GM12878 (cell line): ENCODE measurements at regions not wholly inside any gene's neighbourhood (a gene's known extent, or its start where the extent isn't known, plus 50 kb on each side); places are given as distances from the start of the nearest gene placed in this dataset.

Experiments
- ASH2L ChIP-seq: fragments of 300-600, 200-600 bp; sonication (generic); IDR thresholded peaks from 2 replicates; pipeline ENCODE4 v1.6.1; 2017; ENCODE audit warnings: low read depth, mild to moderate bottlenecking, borderline replicate concordance
- BACH1 ChIP-seq: fragments of 450-650 bp; IDR thresholded peaks from 2 replicates; pipeline ENCODE4 v1.6.1; 2017; ENCODE audit warnings: mild to moderate bottlenecking, borderline replicate concordance
- EZH2 ChIP-seq: IDR thresholded peaks from 2 replicates; pipeline ENCODE4 v1.6.1; 2012; ENCODE audit warnings: low read depth, mild to moderate bottlenecking, control low read depth, inconsistent platforms, low read length, borderline replicate concordance; ENCODE audit not compliant: control insufficient read depth
- IKZF2 ChIP-seq, 2 experiments: fragments of 450-650 bp; IDR thresholded peaks; 2 replicates each; pipeline ENCODE4 v1.6.1; 2017; ENCODE audit warnings: mild to moderate bottlenecking in 2 of 2, moderate library complexity in 2 of 2
- MEF2B ChIP-seq: fragments of 450-650 bp; IDR thresholded peaks from 2 replicates; pipeline ENCODE4 v1.6.1; 2018; ENCODE audit warnings: mild to moderate bottlenecking, moderate library complexity; ENCODE audit not compliant: partially characterized antibody, poor library complexity, severe bottlenecking
- NFIC ChIP-seq: IDR thresholded peaks from 2 replicates; pipeline ENCODE4 v1.6.1; 2012; ENCODE audit warnings: low read depth, mild to moderate bottlenecking, inconsistent platforms, low read length, moderate library complexity
- SUZ12 ChIP-seq: fragments of 200-600 bp; sonication (generic); IDR thresholded peaks from one replicate; pipeline ENCODE4 v1.6.1; 2018; ENCODE audit warnings: antibody characterized with exemption, mild to moderate bottlenecking; ENCODE audit not compliant: unreplicated experiment
- ZNF274 ChIP-seq: IDR thresholded peaks from one replicate; pipeline ENCODE4 v1.8.0; 2011; ENCODE audit not compliant: insufficient read length, insufficient read depth
- ZSCAN29 ChIP-seq: fragments of 450-650 bp; IDR thresholded peaks from 2 replicates; pipeline ENCODE4 v1.6.1; 2017; ENCODE audit warnings: mild to moderate bottlenecking, moderate library complexity
- TF ChIP-seq, protein P1 (sequence below): fragments of 450-650 bp; formaldehyde crosslinking; IDR thresholded peaks from 2 replicates; pipeline ENCODE4 v1.4.0; 2020; ENCODE audit warnings: mild to moderate bottlenecking, moderate library complexity
- TF ChIP-seq, protein P2 (sequence below): IDR thresholded peaks from 2 replicates; pipeline ENCODE4 v1.6.1; 2012; ENCODE audit warnings: mild to moderate bottlenecking, low read depth, low read length
- TF ChIP-seq, protein P3 (sequence below): fragments of 450-650 bp; IDR thresholded peaks from 2 replicates; pipeline ENCODE4 v1.6.1; 2018; ENCODE audit warnings: borderline replicate concordance, mild to moderate bottlenecking; ENCODE audit not compliant: partially characterized antibody
- TF ChIP-seq, protein P4 (sequence below): IDR thresholded peaks from 2 replicates; pipeline ENCODE4 v1.6.1; 2012; ENCODE audit warnings: low read depth, low read length, improper control_type of control experiment

DNA sequence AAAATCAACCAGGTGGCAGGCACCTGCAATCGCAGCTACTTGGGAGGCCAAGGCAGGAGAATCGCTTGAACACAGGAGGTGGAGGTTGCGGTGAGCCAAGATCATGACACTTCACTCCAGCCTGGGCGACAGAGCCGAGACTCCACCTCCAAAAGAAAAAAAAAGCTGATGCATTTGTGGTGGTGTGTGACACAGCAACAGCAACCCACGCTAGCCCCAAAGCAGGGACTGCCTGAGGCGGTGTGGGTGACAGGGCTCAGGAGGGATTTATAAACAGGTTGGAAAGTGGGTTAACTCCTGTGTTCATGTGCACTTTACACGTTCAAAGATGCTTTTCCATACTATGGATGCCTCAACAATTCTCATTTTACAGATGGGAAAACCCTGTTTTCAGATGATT lies 395.9 kb upstream of the PODXL start (continued):
- TF ChIP-seq, protein P1, sequence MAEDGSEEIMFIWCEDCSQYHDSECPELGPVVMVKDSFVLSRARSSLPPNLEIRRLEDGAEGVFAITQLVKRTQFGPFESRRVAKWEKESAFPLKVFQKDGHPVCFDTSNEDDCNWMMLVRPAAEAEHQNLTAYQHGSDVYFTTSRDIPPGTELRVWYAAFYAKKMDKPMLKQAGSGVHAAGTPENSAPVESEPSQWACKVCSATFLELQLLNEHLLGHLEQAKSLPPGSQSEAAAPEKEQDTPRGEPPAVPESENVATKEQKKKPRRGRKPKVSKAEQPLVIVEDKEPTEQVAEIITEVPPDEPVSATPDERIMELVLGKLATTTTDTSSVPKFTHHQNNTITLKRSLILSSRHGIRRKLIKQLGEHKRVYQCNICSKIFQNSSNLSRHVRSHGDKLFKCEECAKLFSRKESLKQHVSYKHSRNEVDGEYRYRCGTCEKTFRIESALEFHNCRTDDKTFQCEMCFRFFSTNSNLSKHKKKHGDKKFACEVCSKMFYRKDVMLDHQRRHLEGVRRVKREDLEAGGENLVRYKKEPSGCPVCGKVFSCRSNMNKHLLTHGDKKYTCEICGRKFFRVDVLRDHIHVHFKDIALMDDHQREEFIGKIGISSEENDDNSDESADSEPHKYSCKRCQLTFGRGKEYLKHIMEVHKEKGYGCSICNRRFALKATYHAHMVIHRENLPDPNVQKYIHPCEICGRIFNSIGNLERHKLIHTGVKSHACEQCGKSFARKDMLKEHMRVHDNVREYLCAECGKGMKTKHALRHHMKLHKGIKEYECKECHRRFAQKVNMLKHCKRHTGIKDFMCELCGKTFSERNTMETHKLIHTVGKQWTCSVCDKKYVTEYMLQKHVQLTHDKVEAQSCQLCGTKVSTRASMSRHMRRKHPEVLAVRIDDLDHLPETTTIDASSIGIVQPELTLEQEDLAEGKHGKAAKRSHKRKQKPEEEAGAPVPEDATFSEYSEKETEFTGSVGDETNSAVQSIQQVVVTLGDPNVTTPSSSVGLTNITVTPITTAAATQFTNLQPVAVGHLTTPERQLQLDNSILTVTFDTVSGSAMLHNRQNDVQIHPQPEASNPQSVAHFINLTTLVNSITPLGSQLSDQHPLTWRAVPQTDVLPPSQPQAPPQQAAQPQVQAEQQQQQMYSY (CRISPR knock-in tag): no peak
- TF ChIP-seq ZNF274: no peak
- no peak for TF ChIP-seq ASH2L
- no peak for TF ChIP-seq MEF2B
- no peak for TF ChIP-seq BACH1
- TF ChIP-seq EZH2: no peak
- TF ChIP-seq, protein P2, sequence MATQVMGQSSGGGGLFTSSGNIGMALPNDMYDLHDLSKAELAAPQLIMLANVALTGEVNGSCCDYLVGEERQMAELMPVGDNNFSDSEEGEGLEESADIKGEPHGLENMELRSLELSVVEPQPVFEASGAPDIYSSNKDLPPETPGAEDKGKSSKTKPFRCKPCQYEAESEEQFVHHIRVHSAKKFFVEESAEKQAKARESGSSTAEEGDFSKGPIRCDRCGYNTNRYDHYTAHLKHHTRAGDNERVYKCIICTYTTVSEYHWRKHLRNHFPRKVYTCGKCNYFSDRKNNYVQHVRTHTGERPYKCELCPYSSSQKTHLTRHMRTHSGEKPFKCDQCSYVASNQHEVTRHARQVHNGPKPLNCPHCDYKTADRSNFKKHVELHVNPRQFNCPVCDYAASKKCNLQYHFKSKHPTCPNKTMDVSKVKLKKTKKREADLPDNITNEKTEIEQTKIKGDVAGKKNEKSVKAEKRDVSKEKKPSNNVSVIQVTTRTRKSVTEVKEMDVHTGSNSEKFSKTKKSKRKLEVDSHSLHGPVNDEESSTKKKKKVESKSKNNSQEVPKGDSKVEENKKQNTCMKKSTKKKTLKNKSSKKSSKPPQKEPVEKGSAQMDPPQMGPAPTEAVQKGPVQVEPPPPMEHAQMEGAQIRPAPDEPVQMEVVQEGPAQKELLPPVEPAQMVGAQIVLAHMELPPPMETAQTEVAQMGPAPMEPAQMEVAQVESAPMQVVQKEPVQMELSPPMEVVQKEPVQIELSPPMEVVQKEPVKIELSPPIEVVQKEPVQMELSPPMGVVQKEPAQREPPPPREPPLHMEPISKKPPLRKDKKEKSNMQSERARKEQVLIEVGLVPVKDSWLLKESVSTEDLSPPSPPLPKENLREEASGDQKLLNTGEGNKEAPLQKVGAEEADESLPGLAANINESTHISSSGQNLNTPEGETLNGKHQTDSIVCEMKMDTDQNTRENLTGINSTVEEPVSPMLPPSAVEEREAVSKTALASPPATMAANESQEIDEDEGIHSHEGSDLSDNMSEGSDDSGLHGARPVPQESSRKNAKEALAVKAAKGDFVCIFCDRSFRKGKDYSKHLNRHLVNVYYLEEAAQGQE: no peak
- TF ChIP-seq, protein P3, sequence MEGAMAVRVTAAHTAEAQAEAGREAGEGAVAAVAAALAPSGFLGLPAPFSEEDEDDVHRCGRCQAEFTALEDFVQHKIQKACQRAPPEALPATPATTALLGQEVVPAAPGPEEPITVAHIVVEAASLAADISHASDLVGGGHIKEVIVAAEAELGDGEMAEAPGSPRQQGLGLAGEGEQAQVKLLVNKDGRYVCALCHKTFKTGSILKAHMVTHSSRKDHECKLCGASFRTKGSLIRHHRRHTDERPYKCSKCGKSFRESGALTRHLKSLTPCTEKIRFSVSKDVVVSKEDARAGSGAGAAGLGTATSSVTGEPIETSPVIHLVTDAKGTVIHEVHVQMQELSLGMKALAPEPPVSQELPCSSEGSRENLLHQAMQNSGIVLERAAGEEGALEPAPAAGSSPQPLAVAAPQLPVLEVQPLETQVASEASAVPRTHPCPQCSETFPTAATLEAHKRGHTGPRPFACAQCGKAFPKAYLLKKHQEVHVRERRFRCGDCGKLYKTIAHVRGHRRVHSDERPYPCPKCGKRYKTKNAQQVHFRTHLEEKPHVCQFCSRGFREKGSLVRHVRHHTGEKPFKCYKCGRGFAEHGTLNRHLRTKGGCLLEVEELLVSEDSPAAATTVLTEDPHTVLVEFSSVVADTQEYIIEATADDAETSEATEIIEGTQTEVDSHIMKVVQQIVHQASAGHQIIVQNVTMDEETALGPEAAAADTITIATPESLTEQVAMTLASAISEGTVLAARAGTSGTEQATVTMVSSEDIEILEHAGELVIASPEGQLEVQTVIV: no peak
- no peak for TF ChIP-seq SUZ12
- no peak for TF ChIP-seq IKZF2 (IDR thresholded peaks at IDR 0.05)
- no peak for TF ChIP-seq ZSCAN29
- TF ChIP-seq, protein P4, sequence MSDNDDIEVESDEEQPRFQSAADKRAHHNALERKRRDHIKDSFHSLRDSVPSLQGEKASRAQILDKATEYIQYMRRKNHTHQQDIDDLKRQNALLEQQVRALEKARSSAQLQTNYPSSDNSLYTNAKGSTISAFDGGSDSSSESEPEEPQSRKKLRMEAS: no peak
- TF ChIP-seq NFIC: no peak
- TF ChIP-seq, all 136 proteins: peak for 0
